Caco-2 (cell line): ENCODE measurements at regions not wholly inside any gene's neighbourhood (a gene's known extent, or its start where the extent isn't known, plus 50 kb on each side); places are given as distances from the start of the nearest gene placed in this dataset.
"Not testable (repeated sequence)": the region's sequence is repeated elsewhere in the genome, so short reads cannot be mapped to it uniquely, and the experiment has no call there.

Experiments used
- BruUV-seq: library from RNA; stranded (reverse); fragments of 400-500 nt; replicated peaks from 2 replicates; lab custom pipeline; 2021; lab: Mats Ljungman, UMichigan
- CTCF ChIA-PET: fragments of 300-600 bp; sonication (Branson Sonifier 250); formaldehyde crosslinking; loops from one replicate; lab custom pipeline; 2022; ENCODE audit warnings: antibody characterized with exemption; lab: Charles Lee
- POLR2A ChIA-PET: fragments of 300-600 bp; sonication (Branson Sonifier 250); formaldehyde crosslinking; loops from one replicate; lab custom pipeline; 2022; ENCODE audit warnings: antibody characterized with exemption; lab: Charles Lee
- DNase-seq, 2 experiments: peaks; one replicate each; pipeline versions ENCODE4 v3.0.0 to v3.0.0-alpha.2; 2020 to 2022
- H3K27me3 ChIP-seq: replicated peaks from 2 replicates; pipeline ENCODE4 v1.6.0; 2011; ENCODE audit warnings: low read length; ENCODE audit not compliant: control insufficient read depth, insufficient read depth
- H3K36me3 ChIP-seq: 2 replicates; pipeline ENCODE4 v1.5.1; 2011; ENCODE audit warnings: low read length; ENCODE audit not compliant: control insufficient read depth, insufficient read depth
- H3K4me1 ChIP-seq: fragments of 250-450 bp; sonication (Bioruptor Pico); 2 replicates; pipeline ENCODE4 v1.5.1; 2020; ENCODE audit warnings: mild to moderate bottlenecking
- H3K4me3 ChIP-seq: 2 replicates; pipeline ENCODE4 v1.5.1; 2011; ENCODE audit warnings: low read depth, mild to moderate bottlenecking, control low read depth, low read length
- H3K9me3 ChIP-seq: fragments of 250-450 bp; sonication (Bioruptor Pico); 2 replicates; pipeline ENCODE4 v1.5.1; 2020; ENCODE audit warnings: mild to moderate bottlenecking, moderate library complexity
- H3K27ac Mint-ChIP-seq: one replicate; pipeline ENCODE4 v1.8.0; 2022; ENCODE audit warnings: mixed read lengths; ENCODE audit not compliant: unreplicated experiment
- H3K27me3 Mint-ChIP-seq: one replicate; pipeline ENCODE4 v1.8.0; 2022; ENCODE audit warnings: mixed read lengths; ENCODE audit not compliant: insufficient read depth, unreplicated experiment
- H3K36me3 Mint-ChIP-seq: one replicate; pipeline ENCODE4 v1.8.0; 2022; ENCODE audit warnings: mild to moderate bottlenecking, mixed read lengths; ENCODE audit not compliant: insufficient read depth, unreplicated experiment
- H3K4me1 Mint-ChIP-seq: one replicate; pipeline ENCODE4 v1.8.0; 2022; ENCODE audit warnings: low read depth, mixed read lengths; ENCODE audit not compliant: unreplicated experiment
- H3K4me3 Mint-ChIP-seq: one replicate; pipeline ENCODE4 v1.8.0; 2022; ENCODE audit warnings: mild to moderate bottlenecking, moderate library complexity, mixed read lengths; ENCODE audit not compliant: unreplicated experiment
- H3K9me3 Mint-ChIP-seq: one replicate; pipeline ENCODE4 v1.8.0; 2022; ENCODE audit warnings: mixed read lengths; ENCODE audit not compliant: unreplicated experiment
- CTCF ChIP-seq, 2 experiments: fragments of 200-600 bp in 1 of 2; IDR thresholded peaks; 1 replicate in 1 of 2; 2 replicates in 1 of 2; pipeline versions ENCODE4 v1.5.1 to v1.8.0; 2011 to 2022; ENCODE audit warnings: antibody characterized with exemption in 1 of 2, control low read depth in 1 of 2, inconsistent platforms in 1 of 2, low read depth in 1 of 2, low read length in 1 of 2, mild to moderate bottlenecking in 1 of 2, moderate library complexity in 1 of 2; ENCODE audit not compliant: insufficient read depth in 1 of 2, severe bottlenecking in 1 of 2, unreplicated experiment in 1 of 2
- intact Hi-C: fragments of 100-400 bp; cut with micrococcal nuclease; formaldehyde crosslinking; loops from one replicate; pipeline ENCODE4 v1.10.0; 2022; ENCODE audit not compliant: unreplicated experiment

GRCh38 chr6:2575236-2575635 is 175.5 kb downstream of the MYLK4 start:
- no peaks in the 10 kb centered on the region for H3K36me3 Mint-ChIP-seq
- intact Hi-C loops = no loop called here
- H3K4me3 Mint-ChIP-seq = no peak overlapping the region
- Histone ChIP-seq H3K4me1 (peaks cover 12% of the 10 kb centered on the region), H3K9me3 (peaks cover 11% of the 10 kb centered on the region), H3K4me3 (no peak overlapping the region), H3K36me3 (no peaks in the 10 kb centered on the region), H3K27me3 (no peaks in the 10 kb centered on the region)
- H3K9me3 Mint-ChIP-seq = peaks cover 25% of the 10 kb centered on the region
- POLR2A ChIA-PET = no interaction called here
- CTCF ChIA-PET = no interaction called here
- peaks cover 7% of the 10 kb centered on the region for H3K4me1 Mint-ChIP-seq
- BruUV-seq = no TSS peak
- no peak for TF ChIP-seq CTCF (IDR thresholded peaks at IDR 0.05; ENCODE audit: insufficient read depth in 1 of 2, low read depth in 1 of 2, low read length in 1 of 2, severe bottlenecking in 1 of 2, unreplicated experiment in 1 of 2)
- no peak overlapping the region for H3K27ac Mint-ChIP-seq
- H3K27me3 Mint-ChIP-seq = no peaks in the 10 kb centered on the region
- no peak for DNase-seq

- H3K4me3 Mint-ChIP-seq, H3K27me3 Mint-ChIP-seq, H3K27ac Mint-ChIP-seq, H3K36me3 ChIP-seq, intact Hi-C loops, POLR2A ChIA-PET, BruUV-seq, H3K27me3 ChIP-seq, H3K4me1 ChIP-seq, DNase-seq, H3K36me3 Mint-ChIP-seq, H3K4me3 ChIP-seq, H3K4me1 Mint-ChIP-seq, CTCF ChIA-PET: not testable (repeated sequence)
- H3K9me3 Mint-ChIP-seq = peaks cover 51% of the 10 kb centered on the region
- peaks cover 12% of the 10 kb centered on the region for H3K9me3 ChIP-seq
These were observed 181.3 kb downstream of the MYLK4 start for GRCh38 chr6:2569420-2569819.

- POLR2A ChIA-PET = no interaction called here
- intact Hi-C loops = no loop called here
- TF ChIP-seq CTCF (IDR thresholded peaks at IDR 0.05; ENCODE audit: insufficient read depth in 1 of 2, low read depth in 1 of 2, low read length in 1 of 2, severe bottlenecking in 1 of 2, unreplicated experiment in 1 of 2) = no peak
- H3K36me3 Mint-ChIP-seq = no peaks in the 10 kb centered on the region
- H3K36me3 ChIP-seq = no peaks in the 10 kb centered on the region
- peaks cover 39% of the 10 kb centered on the region for H3K9me3 Mint-ChIP-seq
- DNase-seq = no peak
- H3K9me3 ChIP-seq = peaks cover 4% of the 10 kb centered on the region; the same call in 1 of the 2 replicates
- H3K4me3 ChIP-seq = no peak overlapping the region
- no peak overlapping the region for H3K27ac Mint-ChIP-seq
- peaks cover 5% of the 10 kb centered on the region; the same call in 1 of the 2 replicates for H3K4me1 ChIP-seq
- CTCF ChIA-PET = no interaction called here
- H3K27me3 ChIP-seq = no peaks in the 10 kb centered on the region
- no peak overlapping the region for H3K4me3 Mint-ChIP-seq
- H3K4me1 Mint-ChIP-seq = peaks cover 6% of the 10 kb centered on the region
- no peaks in the 10 kb centered on the region for H3K27me3 Mint-ChIP-seq
- BruUV-seq = no TSS peak
These were observed 184.7 kb downstream of the MYLK4 start for GRCh38 chr6:2566048-2566447.

- Mint-ChIP-seq H3K4me1 (peaks cover 6% of the 10 kb centered on the region), H3K4me3 (no peak overlapping the region), H3K27me3 (no peaks in the 10 kb centered on the region), H3K9me3 (peaks cover 39% of the 10 kb centered on the region), H3K36me3 (no peaks in the 10 kb centered on the region), H3K27ac (no peak overlapping the region)
- Histone ChIP-seq H3K4me1 (peaks cover 5% of the 10 kb centered on the region; the same call in 1 of the 2 replicates), H3K4me3 (no peak overlapping the region), H3K27me3 (no peaks in the 10 kb centered on the region), H3K36me3 (no peaks in the 10 kb centered on the region), H3K9me3 (peaks cover 4% of the 10 kb centered on the region; the same call in 1 of the 2 replicates)
- intact Hi-C loops = no loop called here
- ChIA-PET CTCF (no interaction called here), POLR2A (no interaction called here)
- TF ChIP-seq CTCF (IDR thresholded peaks at IDR 0.05; ENCODE audit: insufficient read depth in 1 of 2, low read depth in 1 of 2, low read length in 1 of 2, severe bottlenecking in 1 of 2, unreplicated experiment in 1 of 2) = no peak
- no TSS peak for BruUV-seq
- DNase-seq = no peak
These were observed 185.2 kb downstream of the MYLK4 start for GRCh38 chr6:2565499-2565898.
